K562 (cell line): ENCODE measurements at regions not wholly inside any gene's neighbourhood (a gene's known extent, or its start where the extent isn't known, plus 50 kb on each side); places are given as distances from the start of the nearest gene placed in this dataset.

Experiments used
- CBX2 ChIP-seq: fragments of 200-600 bp; sonication (generic); IDR thresholded peaks from one replicate; pipeline ENCODE4 v1.6.1; 2012; ENCODE audit warnings: mild to moderate bottlenecking, low read length, inconsistent platforms; ENCODE audit not compliant: insufficient read depth, poor library complexity, severe bottlenecking
- KAT7 ChIP-seq: sonication (generic); formaldehyde crosslinking; IDR thresholded peaks from 2 replicates; pipeline ENCODE4 v1.8.0; 2022; ENCODE audit warnings: missing genetic modification reagents, mild to moderate bottlenecking, borderline replicate concordance
- MAFK ChIP-seq: IDR thresholded peaks from 2 replicates; pipeline ENCODE4 v1.6.1; 2011; ENCODE audit warnings: low read length, improper control_type of control experiment
- NFATC3 ChIP-seq: fragments of 450-650 bp; IDR thresholded peaks from 2 replicates; pipeline ENCODE4 v1.6.1; 2017; ENCODE audit warnings: mild to moderate bottlenecking
- POLR2A ChIP-seq: fragments of 450-650 bp; conservative IDR thresholded peaks from 2 replicates; pipeline ENCODE4 v1.6.1; 2016
- RBM17 ChIP-seq: fragments of 200-400 bp; formaldehyde crosslinking; IDR thresholded peaks from 2 replicates; pipeline ENCODE4 v1.6.1; 2017; ENCODE audit warnings: low read depth, mild to moderate bottlenecking, low read length, borderline replicate concordance
- RFX5 ChIP-seq: IDR thresholded peaks from 2 replicates; pipeline ENCODE4 v1.6.1; 2011; ENCODE audit warnings: low read depth, mild to moderate bottlenecking, improper control_type of control experiment, low read length
- SIRT6 ChIP-seq: IDR thresholded peaks from one replicate; pipeline ENCODE4 v1.6.1; 2012; ENCODE audit warnings: low read depth, mild to moderate bottlenecking, control low read depth, inconsistent platforms, low read length, moderate library complexity
- SLC30A9 ChIP-seq: fragments of 250-450 bp; sonication (Bioruptor Pico); IDR thresholded peaks from 2 replicates; pipeline ENCODE4 v1.8.0; 2022; ENCODE audit warnings: mild to moderate bottlenecking, moderate library complexity
- TAF15 ChIP-seq: fragments of 200-400 bp; formaldehyde crosslinking; IDR thresholded peaks from 2 replicates; pipeline ENCODE4 v1.6.1; 2017; ENCODE audit warnings: mild to moderate bottlenecking, low read depth, low read length, moderate library complexity
- TF ChIP-seq, protein P1 (sequence below), 3 experiments: IDR thresholded peaks in 2 of 3; conservative IDR thresholded peaks in 1 of 3; 2 replicates each; pipeline ENCODE4 v1.5.1; 2011 to 2012; ENCODE audit warnings: low read length in 3 of 3, mild to moderate bottlenecking in 3 of 3, control low read depth in 2 of 3, improper control_type of control experiment in 1 of 3, inconsistent platforms in 1 of 3, low read depth in 1 of 3, mixed read lengths in 1 of 3, moderate library complexity in 1 of 3; ENCODE audit not compliant: insufficient read depth in 2 of 3
- TF ChIP-seq, protein P2 (sequence below): sonication (generic); formaldehyde crosslinking; IDR thresholded peaks from 2 replicates; pipeline ENCODE4 v1.8.0; 2022; ENCODE audit warnings: mild to moderate bottlenecking, missing genetic modification reagents

DNA sequence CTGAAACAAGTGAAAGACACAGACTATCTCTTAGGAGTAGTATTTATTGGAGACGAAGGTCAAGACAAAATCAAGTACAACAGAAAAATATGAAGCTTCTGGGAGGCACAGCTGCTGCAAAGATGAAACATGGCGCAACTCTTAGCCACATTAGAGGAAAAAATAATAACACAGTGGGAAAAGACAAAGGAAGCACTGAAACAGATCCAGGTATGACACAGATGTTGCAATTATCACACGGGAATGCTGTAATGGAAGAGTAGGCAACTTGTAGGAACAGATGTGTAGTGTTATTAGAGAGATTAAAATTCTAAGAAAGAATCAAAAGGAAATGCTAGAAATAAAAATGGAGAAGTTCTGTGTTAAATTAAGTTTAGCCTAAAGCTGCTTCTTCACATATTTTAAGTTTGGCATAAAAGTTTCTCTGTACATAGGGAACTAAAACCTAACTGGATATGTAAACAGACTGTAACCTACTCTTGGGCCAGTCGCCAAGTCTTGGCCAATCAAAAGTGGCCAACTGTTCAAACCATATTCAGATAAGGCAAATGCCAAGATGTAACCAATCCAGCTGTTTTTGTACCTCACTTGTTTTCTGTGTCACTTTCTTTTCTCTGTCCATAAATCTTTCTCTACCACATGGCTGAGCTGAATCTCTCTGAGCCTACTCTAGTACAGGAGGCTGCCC, 1132.0 kb upstream of the LRRTM3 start:
- TF ChIP-seq SIRT6 (no peak), NFATC3 (no peak), POLR2A (no peak), TAF15 (no peak), SLC30A9 (no peak), RBM17 (no peak), MAFK (no peak), RFX5 (no peak), KAT7 (CRISPR knock-in tag) (no peak), CBX2 (no peak)
- TF ChIP-seq, protein P1, sequence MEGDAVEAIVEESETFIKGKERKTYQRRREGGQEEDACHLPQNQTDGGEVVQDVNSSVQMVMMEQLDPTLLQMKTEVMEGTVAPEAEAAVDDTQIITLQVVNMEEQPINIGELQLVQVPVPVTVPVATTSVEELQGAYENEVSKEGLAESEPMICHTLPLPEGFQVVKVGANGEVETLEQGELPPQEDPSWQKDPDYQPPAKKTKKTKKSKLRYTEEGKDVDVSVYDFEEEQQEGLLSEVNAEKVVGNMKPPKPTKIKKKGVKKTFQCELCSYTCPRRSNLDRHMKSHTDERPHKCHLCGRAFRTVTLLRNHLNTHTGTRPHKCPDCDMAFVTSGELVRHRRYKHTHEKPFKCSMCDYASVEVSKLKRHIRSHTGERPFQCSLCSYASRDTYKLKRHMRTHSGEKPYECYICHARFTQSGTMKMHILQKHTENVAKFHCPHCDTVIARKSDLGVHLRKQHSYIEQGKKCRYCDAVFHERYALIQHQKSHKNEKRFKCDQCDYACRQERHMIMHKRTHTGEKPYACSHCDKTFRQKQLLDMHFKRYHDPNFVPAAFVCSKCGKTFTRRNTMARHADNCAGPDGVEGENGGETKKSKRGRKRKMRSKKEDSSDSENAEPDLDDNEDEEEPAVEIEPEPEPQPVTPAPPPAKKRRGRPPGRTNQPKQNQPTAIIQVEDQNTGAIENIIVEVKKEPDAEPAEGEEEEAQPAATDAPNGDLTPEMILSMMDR (IDR thresholded peaks at IDR 0.05 in 2 of 3, conservative IDR thresholded peaks at IDR 0.05 in 1 of 3; ENCODE audit: insufficient read depth in 2 of 3, low read depth in 1 of 3, low read length in 3 of 3), result no peak
- TF ChIP-seq, protein P2, sequence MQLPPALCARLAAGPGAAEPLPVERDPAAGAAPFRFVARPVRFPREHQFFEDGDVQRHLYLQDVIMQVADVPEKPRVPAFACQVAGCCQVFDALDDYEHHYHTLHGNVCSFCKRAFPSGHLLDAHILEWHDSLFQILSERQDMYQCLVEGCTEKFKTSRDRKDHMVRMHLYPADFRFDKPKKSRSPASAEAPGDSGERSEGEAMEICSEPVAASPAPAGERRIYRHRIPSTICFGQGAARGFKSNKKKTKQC (CRISPR knock-in tag), result no peak
